GM13976 (cell line): ENCODE measurements at regions not wholly inside any gene's neighbourhood (a gene's known extent, or its start where the extent isn't known, plus 50 kb on each side); places are given as distances from the start of the nearest gene placed in this dataset.
"Not testable (repeated sequence)": the region's sequence is repeated elsewhere in the genome, so short reads cannot be mapped to it uniquely, and the experiment has no call there.

ENCODE experiments used
- DNase-seq: peaks from one replicate; pipeline ENCODE4 v3.0.0; 2012; ENCODE audit warnings: low spot score
- CTCF ChIP-seq: IDR thresholded peaks from 2 replicates; pipeline ENCODE4 v1.5.1; 2012; ENCODE audit warnings: borderline replicate concordance, mild to moderate bottlenecking; ENCODE audit not compliant: insufficient read depth; ENCODE audit errors: extremely low read depth, missing control alignments, control extremely low read depth
- in situ Hi-C: fragments of 300-500 bp; cut with MboI; formaldehyde crosslinking; loops from one replicate; pipeline ENCODE4 v1.12.0; 2022; ENCODE audit warnings: low sequenced_read_pairs, mixed read lengths, inconsistent platforms; ENCODE audit not compliant: unreplicated experiment

GRCh38 chr2:8346208-8346607, 335.6 kb upstream of the ID2 start:
- no peak for DNase-seq
- in situ Hi-C loops = no loop called here
- no peak for TF ChIP-seq CTCF

GRCh38 chr2:8346706-8347430, 335.0 kb upstream of the ID2 start:
- DNase-seq = no peak
- in situ Hi-C loops = no loop called here
- TF ChIP-seq CTCF = no peak

GRCh38 chr2:8348911-8349310, 332.9 kb upstream of the ID2 start:
- DNase-seq, in situ Hi-C loops: not testable (repeated sequence)

- in situ Hi-C loops = no loop called here
- TF ChIP-seq CTCF = no peak
- DNase-seq = no peak
Observed at GRCh38 chr2:8352296-8352695, 329.6 kb upstream of the ID2 start.

GRCh38 chr2:8352989-8353388, 328.9 kb upstream of the ID2 start:
- no peak for TF ChIP-seq CTCF
- no peak for DNase-seq

GRCh38 chr2:8355102-8355859, 326.6 kb upstream of the ID2 start:
- no peak for DNase-seq
- TF ChIP-seq CTCF = no peak
- in situ Hi-C loops = no loop called here

More at GRCh38 chr2:8352989-8353388, 328.9 kb upstream of the ID2 start:
- in situ Hi-C loops = no loop called here
